Gastrocnemius medialis (tissue), 4 donors: ENCODE measurements at regions not wholly inside any gene's neighbourhood (a gene's known extent, or its start where the extent isn't known, plus 50 kb on each side); places are given as distances from the start of the nearest gene placed in this dataset.

Experiments
- POLR2A ChIP-seq, 2 donors: fragments of 450-650 bp; IDR thresholded peaks; one replicate each; pipeline ENCODE4 v1.6.1; 2017; ENCODE audit warnings: antibody characterized with exemption in 2 of 2, mild to moderate bottlenecking in 2 of 2, moderate library complexity in 2 of 2
- TF ChIP-seq, protein P1 (sequence below), 5 experiments: fragments of 450-650 bp in 3 of 5; fragments of 200-600 bp in 2 of 5; sonication (generic) in 2 of 5; IDR thresholded peaks in 4 of 5; conservative IDR thresholded peaks in 1 of 5; 1 replicate in 4 of 5; 2 replicates in 1 of 5; pipeline ENCODE4 v1.5.1; 2016 to 2019; ENCODE audit warnings: antibody characterized with exemption in 5 of 5, mild to moderate bottlenecking in 3 of 5, moderate library complexity in 3 of 5

DNA sequence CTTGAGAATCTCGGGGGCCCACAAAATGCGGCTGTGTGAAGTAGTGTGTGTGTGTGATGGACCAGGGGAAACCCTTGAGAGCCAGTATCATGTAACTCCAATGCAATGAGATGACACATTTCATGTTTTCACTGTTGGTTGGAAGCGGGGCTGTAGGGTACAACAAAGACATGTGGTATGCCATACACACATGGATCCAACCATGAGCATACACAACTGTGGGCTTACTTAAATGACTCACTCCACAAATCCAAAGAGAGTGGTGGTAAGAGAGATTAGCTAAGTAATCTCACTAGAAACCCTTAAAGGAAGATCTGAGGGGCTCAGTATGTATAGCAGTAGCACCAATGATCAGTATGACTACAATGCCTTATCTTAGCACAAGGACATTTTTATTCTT lies 225.7 kb downstream of the SIPA1L2 start:
- TF ChIP-seq, protein P1, sequence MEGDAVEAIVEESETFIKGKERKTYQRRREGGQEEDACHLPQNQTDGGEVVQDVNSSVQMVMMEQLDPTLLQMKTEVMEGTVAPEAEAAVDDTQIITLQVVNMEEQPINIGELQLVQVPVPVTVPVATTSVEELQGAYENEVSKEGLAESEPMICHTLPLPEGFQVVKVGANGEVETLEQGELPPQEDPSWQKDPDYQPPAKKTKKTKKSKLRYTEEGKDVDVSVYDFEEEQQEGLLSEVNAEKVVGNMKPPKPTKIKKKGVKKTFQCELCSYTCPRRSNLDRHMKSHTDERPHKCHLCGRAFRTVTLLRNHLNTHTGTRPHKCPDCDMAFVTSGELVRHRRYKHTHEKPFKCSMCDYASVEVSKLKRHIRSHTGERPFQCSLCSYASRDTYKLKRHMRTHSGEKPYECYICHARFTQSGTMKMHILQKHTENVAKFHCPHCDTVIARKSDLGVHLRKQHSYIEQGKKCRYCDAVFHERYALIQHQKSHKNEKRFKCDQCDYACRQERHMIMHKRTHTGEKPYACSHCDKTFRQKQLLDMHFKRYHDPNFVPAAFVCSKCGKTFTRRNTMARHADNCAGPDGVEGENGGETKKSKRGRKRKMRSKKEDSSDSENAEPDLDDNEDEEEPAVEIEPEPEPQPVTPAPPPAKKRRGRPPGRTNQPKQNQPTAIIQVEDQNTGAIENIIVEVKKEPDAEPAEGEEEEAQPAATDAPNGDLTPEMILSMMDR (IDR thresholded peaks at IDR 0.05 in 4 of 5, conservative IDR thresholded peaks at IDR 0.05 in 1 of 5): no peak
- TF ChIP-seq POLR2A (IDR thresholded peaks at IDR 0.05): no peak
